ENCODE measurements at regions not wholly inside any gene's neighbourhood (a gene's known extent, or its start where the extent isn't known, plus 50 kb on each side); places are given as distances from the start of the nearest gene placed in this dataset.

GRCh38 chr9:75734802-75735201, 155.7 kb upstream of the PCSK5 start:
- Histone ChIP-seq H3K4ac (ENCODE audit: low read depth, low read length) (no peak overlapping the region), H3K27ac (ENCODE audit: low read depth, low read length) (no peak overlapping the region), H2BK120ac (ENCODE audit: insufficient read depth, low read length, poor library complexity) (no peak overlapping the region), H2AFZ (ENCODE audit: insufficient read depth, low read length, poor library complexity) (no peak overlapping the region), H3K4me2 (ENCODE audit: low read length) (no peak overlapping the region), H3K79me2 (ENCODE audit: control insufficient read depth, insufficient read depth, low read length, poor library complexity) (no peaks in the 10 kb centered on the region), H3K9ac (ENCODE audit: low read length) (no peak overlapping the region), H3K4me1 (ENCODE audit: control insufficient read depth in 1 of 2, insufficient read depth in 2 of 2, low read length in 2 of 2) (no peaks in the 10 kb centered on the region), H4K8ac (ENCODE audit: low read depth, low read length) (no peak overlapping the region), H3K79me1 (ENCODE audit: low read length) (no peaks in the 10 kb centered on the region), H3K36me3 (ENCODE audit: control insufficient read depth in 1 of 2, insufficient read depth in 2 of 2, low read length in 2 of 2) (no peaks in the 10 kb centered on the region), H3K9me3 (ENCODE audit: insufficient read depth, low read depth, low read length) (no peaks in the 10 kb centered on the region), H4K91ac (ENCODE audit: low read depth, low read length) (no peak overlapping the region), H2AK5ac (ENCODE audit: low read length) (no peak overlapping the region), H3K23ac (ENCODE audit: low read length) (no peak overlapping the region), H3K18ac (ENCODE audit: low read length) (no peak overlapping the region), H2BK5ac (ENCODE audit: low read depth, low read length, poor library complexity) (no peak overlapping the region), H3K27me3 (ENCODE audit: insufficient read depth, low read length) (no peaks in the 10 kb centered on the region), H4K12ac (ENCODE audit: low read depth, low read length) (no peak overlapping the region), H3K4me3 (ENCODE audit: low read depth, low read length) (no peak overlapping the region), H3K14ac (ENCODE audit: low read length) (no peak overlapping the region), H2BK12ac (ENCODE audit: low read length) (no peak overlapping the region)
- WGBS (ENCODE audit: extremely low coverage, insufficient coverage, insufficient read length), result no CpG with 5 or more reads among the region's 3 CpGs
- DNase-seq, result no peak

- H3K18ac ChIP-seq (ENCODE audit: low read length), result no peak overlapping the region
- H3K4me3 ChIP-seq (ENCODE audit: low read depth, low read length), result no peak overlapping the region
- no peak overlapping the region for H4K12ac ChIP-seq (ENCODE audit: low read depth, low read length)
- H3K9ac ChIP-seq (ENCODE audit: low read length), result no peak overlapping the region
- no peak overlapping the region for H2BK5ac ChIP-seq (ENCODE audit: low read depth, low read length, poor library complexity)
- no peaks in the 10 kb centered on the region for H3K79me2 ChIP-seq (ENCODE audit: control insufficient read depth, insufficient read depth, low read length, poor library complexity)
- H3K23ac ChIP-seq (ENCODE audit: low read length), result no peak overlapping the region
- DNase-seq, result no peak
- no peak overlapping the region for H3K14ac ChIP-seq (ENCODE audit: low read length)
- H3K4ac ChIP-seq (ENCODE audit: low read depth, low read length), result no peak overlapping the region
- H4K91ac ChIP-seq (ENCODE audit: low read depth, low read length), result no peak overlapping the region
- H2AK5ac ChIP-seq (ENCODE audit: low read length), result no peak overlapping the region
- no peak overlapping the region for H2AFZ ChIP-seq (ENCODE audit: insufficient read depth, low read length, poor library complexity)
- H3K27me3 ChIP-seq (ENCODE audit: insufficient read depth, low read length), result no peaks in the 10 kb centered on the region
- H3K4me2 ChIP-seq (ENCODE audit: low read length), result no peak overlapping the region
- peaks cover 3% of the 10 kb centered on the region for H3K79me1 ChIP-seq (ENCODE audit: low read length)
- H3K9me3 ChIP-seq (ENCODE audit: insufficient read depth, low read depth, low read length), result no peaks in the 10 kb centered on the region
- no CpG with 5 or more reads among the region's 4 CpGs for WGBS (ENCODE audit: extremely low coverage, insufficient coverage, insufficient read length)
- H2BK12ac ChIP-seq (ENCODE audit: low read length), result no peak overlapping the region
- H3K27ac ChIP-seq (ENCODE audit: low read depth, low read length), result no peak overlapping the region
- H4K8ac ChIP-seq (ENCODE audit: low read depth, low read length), result no peak overlapping the region
- no peaks in the 10 kb centered on the region for H3K36me3 ChIP-seq (ENCODE audit: control insufficient read depth in 1 of 2, insufficient read depth in 2 of 2, low read length in 2 of 2)
- H2BK120ac ChIP-seq (ENCODE audit: insufficient read depth, low read length, poor library complexity), result no peak overlapping the region
- peaks cover 0 to 4% of the 10 kb centered on the region in 2 experiments for H3K4me1 ChIP-seq (ENCODE audit: control insufficient read depth in 1 of 2, insufficient read depth in 2 of 2, low read length in 2 of 2)
Observed at GRCh38 chr9:75739884-75740611, 150.4 kb upstream of the PCSK5 start.

DNA sequence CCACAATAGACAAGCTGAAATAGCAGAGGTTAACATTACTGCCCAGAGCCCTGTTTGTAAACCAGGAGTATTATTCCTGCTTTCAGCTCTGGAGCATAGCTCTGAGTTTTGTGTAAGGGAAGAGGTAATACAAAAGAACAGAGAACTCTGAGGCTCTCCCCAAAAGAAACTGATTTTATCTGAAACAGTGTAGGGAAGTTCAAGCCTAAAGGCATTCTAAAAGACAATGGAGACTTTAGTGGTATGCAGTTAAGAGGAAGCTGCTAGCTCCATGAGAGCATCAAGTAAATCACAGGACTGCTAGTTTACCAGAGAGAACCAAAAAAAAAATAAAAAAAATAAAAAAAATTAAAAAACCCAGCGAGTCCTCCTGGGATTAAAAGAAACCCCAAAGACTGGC, 146.6 kb upstream of the PCSK5 start:
- Histone ChIP-seq H4K8ac (ENCODE audit: low read depth, low read length) (no peak overlapping the region), H2AK5ac (ENCODE audit: low read length) (no peak overlapping the region), H2BK120ac (ENCODE audit: insufficient read depth, low read length, poor library complexity) (no peak overlapping the region), H3K23ac (ENCODE audit: low read length) (no peak overlapping the region), H3K14ac (ENCODE audit: low read length) (no peak overlapping the region), H2AFZ (ENCODE audit: insufficient read depth, low read length, poor library complexity) (no peak overlapping the region), H3K4me1 (ENCODE audit: control insufficient read depth in 1 of 2, insufficient read depth in 2 of 2, low read length in 2 of 2) (peaks cover 0 to 4% of the 10 kb centered on the region in 2 experiments), H3K4me3 (ENCODE audit: low read depth, low read length) (no peak overlapping the region), H2BK12ac (ENCODE audit: low read length) (no peak overlapping the region), H3K36me3 (ENCODE audit: control insufficient read depth in 1 of 2, insufficient read depth in 2 of 2, low read length in 2 of 2) (no peaks in the 10 kb centered on the region), H3K27me3 (ENCODE audit: insufficient read depth, low read length) (no peaks in the 10 kb centered on the region), H3K9me3 (ENCODE audit: insufficient read depth, low read depth, low read length) (no peaks in the 10 kb centered on the region), H4K12ac (ENCODE audit: low read depth, low read length) (no peak overlapping the region), H3K79me2 (ENCODE audit: control insufficient read depth, insufficient read depth, low read length, poor library complexity) (no peaks in the 10 kb centered on the region), H3K79me1 (ENCODE audit: low read length) (peaks cover 3% of the 10 kb centered on the region), H4K91ac (ENCODE audit: low read depth, low read length) (no peak overlapping the region), H3K4ac (ENCODE audit: low read depth, low read length) (no peak overlapping the region), H3K4me2 (ENCODE audit: low read length) (no peak overlapping the region), H2BK5ac (ENCODE audit: low read depth, low read length, poor library complexity) (no peak overlapping the region), H3K9ac (ENCODE audit: low read length) (no peak overlapping the region), H3K18ac (ENCODE audit: low read length) (no peak overlapping the region), H3K27ac (ENCODE audit: low read depth, low read length) (peak overlapping the region; percentile 71)
- WGBS (ENCODE audit: extremely low coverage, insufficient coverage, insufficient read length), result no CpG with 5 or more reads among the region's 1 CpG
- no peak for DNase-seq

DNA sequence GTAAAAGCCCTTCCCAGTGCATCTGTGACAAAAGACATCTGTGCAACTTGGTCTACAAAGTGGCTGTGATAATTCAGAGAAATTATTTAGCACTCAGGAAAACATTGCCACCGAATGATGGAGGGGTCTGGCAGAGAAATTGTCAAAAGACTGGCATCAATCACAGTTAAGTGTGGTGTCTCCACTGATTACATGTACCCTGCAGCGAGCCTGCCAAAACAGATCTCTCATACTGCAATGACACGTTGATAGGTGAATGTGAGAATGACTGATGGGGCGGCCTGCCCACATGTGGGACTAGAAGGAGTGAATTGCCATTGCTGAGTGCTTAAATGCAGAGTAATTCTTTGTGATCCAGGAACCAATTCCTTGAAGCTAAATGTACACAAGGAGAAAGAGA, 136.4 kb upstream of the PCSK5 start:
- DNase-seq, result no peak
- no CpG with 5 or more reads among the region's 4 CpGs for WGBS (ENCODE audit: extremely low coverage, insufficient coverage, insufficient read length)

More for the DNA sequence above, 136.4 kb upstream of the PCSK5 start:
- Histone ChIP-seq H2BK5ac (ENCODE audit: low read depth, low read length, poor library complexity) (no peak overlapping the region), H3K9me3 (ENCODE audit: insufficient read depth, low read depth, low read length) (no peaks in the 10 kb centered on the region), H3K4me1 (ENCODE audit: control insufficient read depth in 1 of 2, insufficient read depth in 2 of 2, low read length in 2 of 2) (no peaks in the 10 kb centered on the region), H3K27me3 (ENCODE audit: insufficient read depth, low read length) (no peaks in the 10 kb centered on the region), H3K27ac (ENCODE audit: low read depth, low read length) (no peak overlapping the region), H2AFZ (ENCODE audit: insufficient read depth, low read length, poor library complexity) (no peak overlapping the region), H3K79me1 (ENCODE audit: low read length) (no peaks in the 10 kb centered on the region), H3K4me2 (ENCODE audit: low read length) (no peak overlapping the region), H3K36me3 (ENCODE audit: control insufficient read depth in 1 of 2, insufficient read depth in 2 of 2, low read length in 2 of 2) (no peaks in the 10 kb centered on the region), H3K18ac (ENCODE audit: low read length) (no peak overlapping the region), H4K12ac (ENCODE audit: low read depth, low read length) (no peak overlapping the region), H4K8ac (ENCODE audit: low read depth, low read length) (no peak overlapping the region), H3K4me3 (ENCODE audit: low read depth, low read length) (no peak overlapping the region), H3K4ac (ENCODE audit: low read depth, low read length) (no peak overlapping the region), H2BK120ac (ENCODE audit: insufficient read depth, low read length, poor library complexity) (no peak overlapping the region), H3K23ac (ENCODE audit: low read length) (no peak overlapping the region), H4K91ac (ENCODE audit: low read depth, low read length) (no peak overlapping the region), H2AK5ac (ENCODE audit: low read length) (no peak overlapping the region), H3K79me2 (ENCODE audit: control insufficient read depth, insufficient read depth, low read length, poor library complexity) (no peaks in the 10 kb centered on the region), H2BK12ac (ENCODE audit: low read length) (no peak overlapping the region), H3K14ac (ENCODE audit: low read length) (no peak overlapping the region), H3K9ac (ENCODE audit: low read length) (no peak overlapping the region)

All from trophoblast cell (in vitro differentiated cells and primary cell).